Keratinocyte (primary cell): ENCODE measurements at regions not wholly inside any gene's neighbourhood (a gene's known extent, or its start where the extent isn't known, plus 50 kb on each side); places are given as distances from the start of the nearest gene placed in this dataset.

ENCODE experiments used
- EZH2 ChIP-seq: IDR thresholded peaks from one replicate; pipeline ENCODE4 v1.6.1; 2012; ENCODE audit warnings: inconsistent platforms, mild to moderate bottlenecking, low read length, moderate library complexity
- TF ChIP-seq, protein P1 (sequence below), 3 experiments: IDR thresholded peaks in 1 of 3; conservative IDR thresholded peaks in 1 of 3; optimal IDR thresholded peaks in 1 of 3; 2 replicates in 2 of 3; 3 replicates in 1 of 3; pipeline versions ENCODE3 to v1.5.1; 2011; ENCODE audit warnings: low read length in 3 of 3, mild to moderate bottlenecking in 3 of 3, moderate library complexity in 2 of 3, control low read depth in 1 of 3, inconsistent platforms in 1 of 3; ENCODE audit not compliant: insufficient read depth in 2 of 3; ENCODE audit errors: extremely low read depth in 1 of 3

DNA sequence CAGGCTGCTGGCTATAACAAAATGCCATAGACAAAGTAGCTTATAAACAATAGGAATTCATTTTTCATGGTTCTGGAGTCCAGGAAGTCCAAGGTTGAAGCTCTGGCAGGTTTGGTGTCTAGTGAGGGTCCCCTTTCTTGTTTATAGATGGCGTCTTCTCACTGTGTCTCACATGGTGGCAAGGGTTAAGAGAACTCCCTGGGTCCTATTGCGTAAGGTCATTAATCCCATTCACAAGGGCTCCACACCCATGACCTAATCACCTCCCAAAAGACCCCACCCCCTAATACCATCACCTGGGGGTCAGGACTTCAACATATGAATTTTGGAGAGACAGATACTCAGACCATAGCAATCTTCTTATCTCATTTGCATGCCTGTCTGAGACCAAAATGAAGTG, 108.9 kb upstream of the USP25 start:
- TF ChIP-seq, protein P1, sequence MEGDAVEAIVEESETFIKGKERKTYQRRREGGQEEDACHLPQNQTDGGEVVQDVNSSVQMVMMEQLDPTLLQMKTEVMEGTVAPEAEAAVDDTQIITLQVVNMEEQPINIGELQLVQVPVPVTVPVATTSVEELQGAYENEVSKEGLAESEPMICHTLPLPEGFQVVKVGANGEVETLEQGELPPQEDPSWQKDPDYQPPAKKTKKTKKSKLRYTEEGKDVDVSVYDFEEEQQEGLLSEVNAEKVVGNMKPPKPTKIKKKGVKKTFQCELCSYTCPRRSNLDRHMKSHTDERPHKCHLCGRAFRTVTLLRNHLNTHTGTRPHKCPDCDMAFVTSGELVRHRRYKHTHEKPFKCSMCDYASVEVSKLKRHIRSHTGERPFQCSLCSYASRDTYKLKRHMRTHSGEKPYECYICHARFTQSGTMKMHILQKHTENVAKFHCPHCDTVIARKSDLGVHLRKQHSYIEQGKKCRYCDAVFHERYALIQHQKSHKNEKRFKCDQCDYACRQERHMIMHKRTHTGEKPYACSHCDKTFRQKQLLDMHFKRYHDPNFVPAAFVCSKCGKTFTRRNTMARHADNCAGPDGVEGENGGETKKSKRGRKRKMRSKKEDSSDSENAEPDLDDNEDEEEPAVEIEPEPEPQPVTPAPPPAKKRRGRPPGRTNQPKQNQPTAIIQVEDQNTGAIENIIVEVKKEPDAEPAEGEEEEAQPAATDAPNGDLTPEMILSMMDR (optimal IDR thresholded peaks at IDR 0.05 in 1 of 3, IDR thresholded peaks at IDR 0.05 in 1 of 3, conservative IDR thresholded peaks at IDR 0.05 in 1 of 3; ENCODE audit: extremely low read depth in 1 of 3, insufficient read depth in 2 of 3, low read length in 3 of 3): no peak
- TF ChIP-seq EZH2: no peak
